GM19455 (cell line): ENCODE measurements at regions not wholly inside any gene's neighbourhood (a gene's known extent, or its start where the extent isn't known, plus 50 kb on each side); places are given as distances from the start of the nearest gene placed in this dataset.

ENCODE experiments used
- ATAC-seq: cut with Tn5 transposase; IDR thresholded peaks from one replicate; pipeline ENCODE4 v1.9.1; 2021; ENCODE audit not compliant: unreplicated experiment

DNA sequence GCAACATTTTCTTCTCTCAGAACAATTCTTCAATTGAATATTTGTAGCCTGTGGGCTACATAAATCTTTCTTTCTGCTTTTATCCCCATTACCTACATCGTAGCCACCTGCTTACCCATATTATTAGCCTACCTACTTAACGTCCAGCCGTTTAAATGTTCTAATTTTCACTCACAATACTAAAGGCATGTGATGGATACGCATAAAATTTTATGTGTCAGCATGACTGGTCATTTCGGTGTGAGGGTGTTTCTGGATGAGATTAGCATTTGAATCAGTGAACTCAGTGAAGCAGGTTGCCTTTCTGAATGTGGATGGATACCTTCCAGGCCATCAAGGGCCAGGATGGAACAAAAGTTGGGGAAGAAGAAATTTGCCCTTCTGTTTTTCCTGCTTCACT lies 1722.5 kb upstream of the ACO1 start:
- ATAC-seq: no peak

GRCh38 chr9:30670805-30671562 lies 1713.5 kb upstream of the ACO1 start:
- no peak for ATAC-seq

GRCh38 chr9:30673132-30673531 lies 1711.3 kb upstream of the ACO1 start:
- ATAC-seq: no peak

GRCh38 chr9:30676651-30677050 lies 1707.8 kb upstream of the ACO1 start:
- ATAC-seq: no peak

DNA sequence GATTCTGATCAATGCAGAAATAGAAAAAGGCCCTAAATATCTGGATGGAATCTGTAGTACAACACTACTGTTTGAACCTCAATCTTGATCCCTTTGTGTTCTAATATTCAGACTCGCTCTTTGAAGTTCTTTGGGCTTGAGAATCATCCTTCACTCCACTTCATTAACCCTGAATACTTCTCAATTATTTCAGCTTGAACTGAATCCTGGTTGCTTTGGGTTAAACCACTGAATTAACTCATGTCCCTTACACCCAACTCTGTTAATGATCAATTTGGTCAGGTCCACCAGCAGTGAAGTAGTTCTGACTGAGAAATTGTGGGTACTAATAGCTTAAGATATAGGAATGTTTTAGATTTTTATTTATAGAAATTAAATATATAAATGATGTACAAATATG lies 1707.2 kb upstream of the ACO1 start:
- no peak for ATAC-seq

- ATAC-seq: no peak
Observed at GRCh38 chr9:30688801-30689200, 1695.6 kb upstream of the ACO1 start.

- no peak for ATAC-seq
Observed at GRCh38 chr9:30697958-30698357, 1686.5 kb upstream of the ACO1 start.

DNA sequence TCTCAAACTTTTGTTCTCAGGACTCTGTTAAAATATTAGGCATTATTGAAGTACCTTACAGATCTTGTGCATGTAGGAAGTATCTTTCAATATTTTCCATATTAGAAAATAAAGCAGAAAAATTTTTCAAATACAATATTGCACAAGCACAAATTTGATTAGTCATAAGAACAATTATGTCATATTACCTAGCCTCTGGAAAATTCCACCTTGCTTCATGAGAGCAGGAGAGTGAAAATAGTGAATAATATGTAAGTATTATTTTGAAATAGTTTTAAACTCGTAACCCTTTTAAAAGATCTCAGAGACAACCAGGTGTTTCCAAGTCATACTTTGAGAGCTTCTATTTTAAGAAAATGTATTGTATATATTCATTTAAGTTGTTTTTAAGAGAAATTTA lies 1672.9 kb upstream of the ACO1 start:
- ATAC-seq: no peak

GRCh38 chr9:30713243-30713642 lies 1671.2 kb upstream of the ACO1 start:
- no peak for ATAC-seq

GRCh38 chr9:30714389-30714788 lies 1670.1 kb upstream of the ACO1 start:
- ATAC-seq: no peak

GRCh38 chr9:30718483-30718882 lies 1666.0 kb upstream of the ACO1 start:
- no peak for ATAC-seq

DNA sequence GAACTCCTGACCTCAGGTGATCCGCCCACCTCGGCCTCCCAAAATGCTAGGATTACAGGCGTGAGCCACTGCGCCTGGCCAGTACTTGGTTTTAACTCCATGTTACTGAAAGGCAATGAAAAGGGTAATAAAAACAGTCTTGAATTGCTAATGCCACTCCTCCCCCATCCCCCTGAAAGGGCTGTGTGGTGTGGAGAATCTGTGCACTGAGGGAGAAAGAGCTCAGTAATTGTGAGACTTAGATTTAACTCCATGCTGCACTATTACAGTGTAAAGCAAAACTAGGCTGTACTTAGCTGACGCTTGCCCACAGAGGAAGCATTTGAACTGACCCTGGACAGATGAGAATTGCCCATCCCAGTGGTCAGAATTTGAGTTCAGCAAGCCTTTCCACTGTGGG lies 1662.4 kb upstream of the ACO1 start:
- ATAC-seq: no peak

DNA sequence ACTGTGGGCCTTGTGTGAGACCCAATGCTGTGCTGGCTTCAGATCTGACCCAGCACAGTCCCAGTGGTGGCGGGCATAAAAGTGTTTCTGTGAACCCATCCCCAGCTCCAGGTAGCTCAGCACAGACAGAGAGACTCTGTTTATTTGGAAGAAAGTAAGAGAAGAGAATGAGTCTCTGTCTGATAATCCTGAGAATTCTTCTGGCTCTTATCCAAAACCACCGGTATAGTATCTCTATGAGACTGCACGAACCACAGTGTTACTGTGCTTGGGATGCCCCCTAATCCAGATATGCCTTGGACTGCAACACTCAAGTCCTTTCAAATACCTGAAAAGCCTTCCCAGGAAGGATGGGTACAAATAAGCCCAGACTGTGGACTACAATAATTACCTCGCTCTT lies 1660.8 kb upstream of the ACO1 start:
- ATAC-seq: no peak

DNA sequence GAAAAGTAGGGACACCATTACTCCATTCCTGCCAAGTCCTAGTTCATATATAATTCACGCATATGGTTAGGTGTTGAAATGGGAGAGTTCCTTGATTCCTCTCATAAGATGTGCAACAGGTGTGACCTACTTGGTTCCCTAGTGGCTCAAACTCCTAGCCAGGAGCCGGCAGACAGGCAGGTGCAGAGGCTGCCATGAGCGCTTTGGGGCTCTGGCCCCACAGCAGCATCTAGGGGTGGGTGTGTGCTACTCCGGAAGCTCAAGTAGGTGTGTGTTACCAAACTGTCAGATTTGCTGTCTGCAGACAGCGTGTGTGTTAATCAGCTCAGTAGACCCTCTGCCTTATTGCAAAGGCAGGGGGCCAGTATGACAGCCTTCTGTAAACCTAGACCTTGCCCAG lies 1652.4 kb upstream of the ACO1 start:
- ATAC-seq: no peak

GRCh38 chr9:30744871-30745270 lies 1639.6 kb upstream of the ACO1 start:
- ATAC-seq: no peak

DNA sequence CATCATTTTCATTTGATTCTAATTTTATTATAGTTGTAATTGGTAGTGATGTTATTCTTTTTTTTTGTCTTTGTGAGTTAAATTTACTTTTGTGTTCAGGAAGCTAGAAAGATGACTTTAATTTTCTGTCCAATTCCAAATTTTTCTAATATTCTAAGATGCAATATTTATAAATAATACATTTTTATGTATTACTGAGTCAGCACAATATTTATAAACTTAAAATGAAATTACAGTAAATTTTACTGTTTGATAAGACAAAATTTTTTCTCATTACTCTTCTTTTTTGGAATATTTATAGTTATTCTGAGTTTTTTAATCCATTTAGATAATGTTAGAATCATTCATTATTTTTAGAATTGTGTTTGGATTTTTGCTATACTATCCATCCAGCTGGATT lies 1637.9 kb upstream of the ACO1 start:
- no peak for ATAC-seq

DNA sequence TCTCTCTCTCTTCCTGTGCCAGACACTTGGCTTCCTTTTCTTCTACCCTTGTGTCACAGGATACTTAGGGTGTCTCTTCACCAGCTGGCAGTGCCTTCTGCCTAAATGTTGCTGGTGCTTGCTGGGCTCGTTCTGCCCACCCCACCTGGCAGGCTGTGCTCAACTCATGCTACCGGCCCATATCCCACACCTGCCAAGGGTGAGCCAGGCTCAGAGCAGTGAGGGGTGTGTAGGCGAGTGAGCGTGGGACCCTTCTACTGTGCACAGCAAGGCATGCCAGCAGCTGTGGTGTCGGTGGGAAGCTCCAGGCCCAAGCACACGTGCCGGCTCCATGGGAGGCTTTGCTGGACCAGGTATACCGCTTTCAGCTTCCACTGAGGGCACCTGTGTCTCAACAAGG lies 1626.7 kb upstream of the ACO1 start:
- ATAC-seq: no peak

DNA sequence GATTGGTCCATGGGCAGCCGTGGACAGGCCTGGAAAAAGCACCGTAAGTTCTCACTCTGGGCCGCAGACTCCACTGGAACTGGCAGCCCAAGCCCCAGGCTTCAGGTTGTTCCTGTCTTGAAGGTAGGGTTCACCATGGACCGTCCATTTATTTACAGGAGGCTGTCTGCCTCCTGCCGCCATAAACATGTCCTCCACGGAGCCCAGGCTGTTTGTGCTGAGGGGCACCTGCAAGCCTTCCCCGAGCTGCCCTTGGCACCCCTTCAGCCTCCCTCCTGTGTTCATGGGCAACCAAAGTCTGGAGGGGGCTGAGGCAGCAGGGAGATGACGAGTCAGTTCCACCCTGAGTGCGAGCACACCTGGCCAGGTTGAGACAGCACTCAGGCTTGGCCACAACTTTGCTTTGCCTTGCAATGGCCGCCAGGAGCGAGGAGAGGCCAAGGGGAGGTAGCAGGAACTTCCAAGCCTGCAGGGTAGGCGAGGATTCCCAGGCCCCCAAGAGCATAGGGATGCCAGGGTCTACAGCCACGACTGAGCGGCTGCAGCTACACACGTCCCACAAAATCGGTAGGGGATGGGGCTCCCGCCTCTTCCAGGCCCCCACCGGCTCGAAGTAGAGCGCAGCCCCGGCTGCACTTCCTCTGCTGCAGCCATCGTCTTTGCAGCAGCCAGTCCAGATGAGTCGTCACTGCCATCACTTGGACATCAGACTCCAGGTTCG lies 1625.6 kb upstream of the ACO1 start:
- ATAC-seq: no peak

GRCh38 chr9:30765318-30765717 lies 1619.1 kb upstream of the ACO1 start:
- no peak for ATAC-seq

- no peak for ATAC-seq
Observed at GRCh38 chr9:30771163-30771708, 1613.2 kb upstream of the ACO1 start.

- no peak for ATAC-seq
Observed at GRCh38 chr9:30771760-30772159, 1612.7 kb upstream of the ACO1 start.

GRCh38 chr9:30773427-30773826 lies 1611.0 kb upstream of the ACO1 start:
- ATAC-seq: no peak
